Ovary (tissue), 3 donors: ENCODE measurements at regions not wholly inside any gene's neighbourhood (a gene's known extent, or its start where the extent isn't known, plus 50 kb on each side); places are given as distances from the start of the nearest gene placed in this dataset.

Experiments
- CTCF ChIP-seq, 3 donors: fragments of 450-650 bp in 2 of 3; fragments of 200-600 bp in 1 of 3; IDR thresholded peaks; one replicate each; pipeline versions ENCODE4 v1.5.1 to v1.8.0; 2016 to 2022; ENCODE audit warnings: antibody characterized with exemption in 3 of 3, mild to moderate bottlenecking in 1 of 3
- EP300 ChIP-seq: sonication (generic); formaldehyde crosslinking; IDR thresholded peaks from one replicate; pipeline ENCODE4 v1.6.1; 2017; ENCODE audit warnings: antibody characterized with exemption
- POLR2A ChIP-seq: fragments of 450-650 bp; IDR thresholded peaks from one replicate; pipeline ENCODE4 v1.6.1; 2017; ENCODE audit warnings: antibody characterized with exemption, mild to moderate bottlenecking, moderate library complexity
- donor health status: DM: no; HTN: no; CAD: no.

DNA sequence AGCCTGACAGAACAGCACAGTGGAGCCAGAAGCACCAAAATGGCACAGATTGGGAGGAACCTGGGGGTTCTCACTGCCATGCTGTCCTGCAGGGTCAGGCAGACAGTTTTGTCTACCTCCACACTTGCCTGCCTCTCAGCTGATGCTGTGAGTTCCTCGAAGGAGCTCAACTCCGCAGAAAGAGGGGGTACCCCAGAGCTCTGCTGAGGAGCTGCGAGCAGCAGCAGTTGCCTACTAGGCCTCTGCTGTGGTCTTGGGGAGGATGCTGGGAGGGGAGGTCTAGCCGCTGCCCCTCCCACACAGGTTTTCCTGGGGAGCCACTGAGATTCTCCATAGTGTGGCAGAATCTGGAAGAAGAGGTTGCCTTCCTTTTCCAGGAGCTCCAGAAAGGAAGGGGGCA is 192.5 kb downstream of the FOXD2 start:
- TF ChIP-seq CTCF (IDR thresholded peaks at IDR 0.05), result no peak
- TF ChIP-seq POLR2A, result no peak
- TF ChIP-seq EP300, result no peak
